MM.1S (cell line): ENCODE measurements at regions not wholly inside any gene's neighbourhood (a gene's known extent, or its start where the extent isn't known, plus 50 kb on each side); places are given as distances from the start of the nearest gene placed in this dataset.

Experiments
- DNase-seq: peaks from one replicate; pipeline ENCODE4 v3.0.0-alpha.2; 2015
- H2AFZ ChIP-seq: fragments of 300-600 bp; sonication (generic); 2 replicates; pipeline ENCODE4 v1.6.0; 2016; ENCODE audit warnings: antibody characterized with exemption, low read length
- H3F3A ChIP-seq: fragments of 300-600 bp; sonication (generic); 2 replicates; pipeline ENCODE4 v1.6.1; 2016; ENCODE audit warnings: mild to moderate bottlenecking, antibody characterized with exemption, low read length, moderate library complexity, mixed read lengths; ENCODE audit not compliant: insufficient read depth
- H3K27ac ChIP-seq: fragments of 300-600 bp; sonication (generic); 2 replicates; pipeline ENCODE4 v1.5.1; 2016; ENCODE audit warnings: mild to moderate bottlenecking, low read length
- H3K27me3 ChIP-seq: fragments of 300-600 bp; sonication (generic); replicated peaks from 2 replicates; pipeline ENCODE4 v1.6.0; 2016; ENCODE audit warnings: low read length; ENCODE audit not compliant: insufficient read depth
- H3K36me3 ChIP-seq: fragments of 300-600 bp; sonication (generic); replicated peaks from 2 replicates; pipeline ENCODE4 v1.6.1; 2016; ENCODE audit warnings: mild to moderate bottlenecking, low read length, mixed read lengths; ENCODE audit not compliant: insufficient read depth
- H3K4me1 ChIP-seq: fragments of 300-600 bp; sonication (generic); 2 replicates; pipeline ENCODE4 v1.6.1; 2016; ENCODE audit warnings: low read length, mixed read lengths
- H3K4me2 ChIP-seq: fragments of 300-600 bp; sonication (generic); 2 replicates; pipeline ENCODE4 v1.6.0; 2016; ENCODE audit warnings: low read depth, low read length
- H3K4me3 ChIP-seq: fragments of 300-600 bp; sonication (generic); 2 replicates; pipeline ENCODE4 v1.5.1; 2016; ENCODE audit warnings: low read length, mixed read lengths
- H3K79me2 ChIP-seq: fragments of 300-600 bp; sonication (generic); 2 replicates; pipeline ENCODE4 v1.6.1; 2016; ENCODE audit warnings: mixed run types, low read length, mixed read lengths
- H3K9ac ChIP-seq: fragments of 300-600 bp; sonication (generic); 2 replicates; pipeline ENCODE4 v1.6.1; 2016; ENCODE audit warnings: low read length, mixed read lengths
- H3K9me2 ChIP-seq: fragments of 300-600 bp; sonication (generic); replicated peaks from 2 replicates; pipeline ENCODE4 v1.6.1; 2016; ENCODE audit warnings: mild to moderate bottlenecking, low read length, mixed read lengths; ENCODE audit not compliant: insufficient read depth
- H3K9me3 ChIP-seq: fragments of 300-600 bp; sonication (generic); replicated peaks from 2 replicates; pipeline ENCODE4 v1.6.1; 2016; ENCODE audit warnings: mild to moderate bottlenecking, low read length, mixed read lengths; ENCODE audit not compliant: insufficient read depth
- H4K20me1 ChIP-seq: fragments of 300-600 bp; sonication (generic); 2 replicates; pipeline ENCODE4 v1.6.1; 2016; ENCODE audit warnings: mild to moderate bottlenecking, low read length, moderate library complexity, mixed read lengths; ENCODE audit not compliant: insufficient read depth
- EZH2 ChIP-seq: fragments of 300-600 bp; sonication (generic); optimal IDR thresholded peaks from 2 replicates; pipeline ENCODE3; 2017; ENCODE audit warnings: low read depth, mild to moderate bottlenecking, antibody characterized with exemption, low read length, mixed read lengths
- EZH2phosphoT487 ChIP-seq: fragments of 300-600 bp; sonication (generic); IDR thresholded peaks from 2 replicates; pipeline ENCODE4 v1.6.1; 2018; ENCODE audit warnings: antibody characterized with exemption, low read length
- TF ChIP-seq, protein P1 (sequence below): fragments of 300-600 bp; sonication (generic); IDR thresholded peaks from 2 replicates; pipeline ENCODE4 v1.5.1; 2016; ENCODE audit warnings: antibody characterized with exemption, low read length, mixed read lengths

DNA sequence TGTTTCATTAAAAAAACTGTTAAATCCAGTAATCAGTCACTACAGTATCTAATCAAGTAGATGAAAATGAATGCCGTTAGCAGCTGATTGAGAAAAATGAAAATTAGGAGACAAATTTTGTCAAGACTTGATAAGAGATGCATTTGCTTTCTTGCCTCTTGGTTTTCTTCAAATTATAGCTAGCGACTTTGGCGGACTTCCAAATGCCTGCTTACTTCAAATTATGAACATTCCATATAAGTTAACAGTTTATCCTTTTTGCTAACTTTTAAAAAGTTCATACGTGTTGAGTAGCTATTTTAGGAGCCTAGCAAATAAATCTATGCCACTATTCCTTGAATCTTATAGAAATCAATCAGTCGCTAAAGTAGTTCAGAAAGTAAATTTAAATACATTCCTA, 58.8 kb downstream of the PPP4R3C start:
- no peaks in the 10 kb centered on the region for H3K9me2 ChIP-seq
- no peak overlapping the region for H3K4me3 ChIP-seq
- no peaks in the 10 kb centered on the region for H3F3A ChIP-seq
- TF ChIP-seq EZH2 (no peak), EZH2phosphoT487 (no peak)
- TF ChIP-seq, protein P1, sequence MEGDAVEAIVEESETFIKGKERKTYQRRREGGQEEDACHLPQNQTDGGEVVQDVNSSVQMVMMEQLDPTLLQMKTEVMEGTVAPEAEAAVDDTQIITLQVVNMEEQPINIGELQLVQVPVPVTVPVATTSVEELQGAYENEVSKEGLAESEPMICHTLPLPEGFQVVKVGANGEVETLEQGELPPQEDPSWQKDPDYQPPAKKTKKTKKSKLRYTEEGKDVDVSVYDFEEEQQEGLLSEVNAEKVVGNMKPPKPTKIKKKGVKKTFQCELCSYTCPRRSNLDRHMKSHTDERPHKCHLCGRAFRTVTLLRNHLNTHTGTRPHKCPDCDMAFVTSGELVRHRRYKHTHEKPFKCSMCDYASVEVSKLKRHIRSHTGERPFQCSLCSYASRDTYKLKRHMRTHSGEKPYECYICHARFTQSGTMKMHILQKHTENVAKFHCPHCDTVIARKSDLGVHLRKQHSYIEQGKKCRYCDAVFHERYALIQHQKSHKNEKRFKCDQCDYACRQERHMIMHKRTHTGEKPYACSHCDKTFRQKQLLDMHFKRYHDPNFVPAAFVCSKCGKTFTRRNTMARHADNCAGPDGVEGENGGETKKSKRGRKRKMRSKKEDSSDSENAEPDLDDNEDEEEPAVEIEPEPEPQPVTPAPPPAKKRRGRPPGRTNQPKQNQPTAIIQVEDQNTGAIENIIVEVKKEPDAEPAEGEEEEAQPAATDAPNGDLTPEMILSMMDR = no peak
- no peak overlapping the region for H3K4me2 ChIP-seq
- no peak overlapping the region for H3K9ac ChIP-seq
- H3K4me1 ChIP-seq = no peaks in the 10 kb centered on the region
- no peak overlapping the region for H3K27ac ChIP-seq
- H2AFZ ChIP-seq = no peak overlapping the region
- H3K36me3 ChIP-seq = no peaks in the 10 kb centered on the region
- no peaks in the 10 kb centered on the region for H3K27me3 ChIP-seq
- no peaks in the 10 kb centered on the region for H4K20me1 ChIP-seq
- DNase-seq = no peak
- no peaks in the 10 kb centered on the region for H3K9me3 ChIP-seq
- no peaks in the 10 kb centered on the region for H3K79me2 ChIP-seq

DNA sequence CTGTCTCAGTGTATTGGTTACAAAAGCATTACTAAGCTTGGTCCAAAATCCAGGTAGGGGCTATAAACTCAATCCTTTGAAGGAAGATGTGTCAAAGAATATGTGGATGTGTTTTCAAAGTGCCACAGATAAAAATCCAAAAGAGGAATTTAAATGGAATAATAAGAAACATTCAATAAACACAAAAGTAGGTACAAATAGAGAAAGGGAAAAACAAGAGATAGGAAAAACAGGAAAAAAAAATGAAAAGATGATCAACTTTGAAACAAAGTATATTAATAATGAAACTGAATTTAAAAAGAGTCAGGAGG, 64.0 kb downstream of the PPP4R3C start:
- H3K4me3 ChIP-seq = no peak overlapping the region
- TF ChIP-seq EZH2 (no peak), EZH2phosphoT487 (no peak)
- TF ChIP-seq, protein P1 = no peak

DNA sequence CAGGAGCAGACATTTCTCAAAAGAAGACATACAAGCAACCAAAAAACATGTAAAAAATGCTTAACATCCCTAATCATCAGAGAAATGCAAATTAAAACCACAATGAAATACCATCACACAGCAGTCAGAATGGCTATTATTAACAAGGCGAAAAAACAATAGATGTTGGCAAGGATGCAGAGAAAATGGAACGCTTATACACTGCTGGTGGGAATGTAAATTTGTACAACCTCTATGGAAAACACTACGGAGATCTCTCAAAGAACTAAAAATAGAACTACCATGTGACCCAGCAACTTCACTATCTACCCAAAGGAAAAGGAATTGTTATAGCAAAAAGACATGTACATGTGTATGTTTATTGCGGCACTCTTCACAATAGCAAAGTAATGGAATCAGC, 71.5 kb downstream of the PPP4R3C start:
- Histone ChIP-seq H4K20me1 (no peaks in the 10 kb centered on the region), H3K27me3 (no peaks in the 10 kb centered on the region), H3F3A (no peaks in the 10 kb centered on the region), H3K4me1 (no peaks in the 10 kb centered on the region), H2AFZ (no peak overlapping the region), H3K9ac (no peak overlapping the region), H3K36me3 (no peaks in the 10 kb centered on the region), H3K9me2 (no peaks in the 10 kb centered on the region), H3K4me2 (no peak overlapping the region), H3K9me3 (no peaks in the 10 kb centered on the region), H3K79me2 (no peaks in the 10 kb centered on the region), H3K27ac (no peak overlapping the region), H3K4me3 (no peak overlapping the region)
- DNase-seq = no peak
- no peak for TF ChIP-seq EZH2phosphoT487
- no peak for TF ChIP-seq EZH2
- TF ChIP-seq, protein P1 = no peak

More for the DNA sequence above, 64.0 kb downstream of the PPP4R3C start:
- Histone ChIP-seq H3F3A (no peaks in the 10 kb centered on the region), H3K79me2 (no peaks in the 10 kb centered on the region), H3K9me3 (no peaks in the 10 kb centered on the region), H2AFZ (no peak overlapping the region), H3K27me3 (no peaks in the 10 kb centered on the region), H3K36me3 (no peaks in the 10 kb centered on the region), H3K27ac (no peak overlapping the region), H3K9me2 (no peaks in the 10 kb centered on the region), H4K20me1 (no peaks in the 10 kb centered on the region), H3K4me1 (no peaks in the 10 kb centered on the region), H3K9ac (no peak overlapping the region), H3K4me2 (no peak overlapping the region)
- no peak for DNase-seq
